ENCODE measurements at regions not wholly inside any gene's neighbourhood (a gene's known extent, or its start where the extent isn't known, plus 50 kb on each side); places are given as distances from the start of the nearest gene placed in this dataset.

DNA sequence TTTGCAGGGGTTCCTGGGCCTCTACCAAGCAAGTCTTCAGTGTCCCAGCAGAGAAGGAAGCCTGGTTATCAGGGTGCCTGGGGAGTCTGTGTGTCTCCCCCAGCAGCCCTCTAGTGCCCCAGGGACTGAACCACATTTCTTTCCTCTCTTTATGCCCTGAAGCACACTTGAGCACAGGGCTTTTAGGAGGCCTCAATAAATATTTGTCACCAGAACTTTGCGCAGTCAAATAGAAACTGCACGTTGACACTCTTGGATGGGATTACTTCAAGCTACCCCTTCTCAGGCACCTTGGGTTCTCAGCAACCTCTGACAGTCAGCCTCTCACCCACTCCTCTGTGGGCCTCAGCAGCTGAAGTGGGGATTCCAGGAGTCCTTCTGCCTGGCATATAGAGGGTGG is 226.6 kb upstream of the HES1 start:
- TF ChIP-seq POLR2A (IDR thresholded peaks at IDR 0.05; ENCODE audit: low read depth, low read length) (no peak), POLR2AphosphoS5 (IDR thresholded peaks at IDR 0.05; ENCODE audit: low read depth, low read length) (no peak)

Measured in GM12892 (cell line).